HG03060 (cell line): ENCODE measurements at regions not wholly inside any gene's neighbourhood (a gene's known extent, or its start where the extent isn't known, plus 50 kb on each side); places are given as distances from the start of the nearest gene placed in this dataset.

ENCODE experiments used
- ATAC-seq: cut with Tn5 transposase; IDR thresholded peaks from one replicate; pipeline ENCODE4 v1.9.1; 2021; ENCODE audit warnings: low read depth, moderate number of reproducible peaks; ENCODE audit not compliant: unreplicated experiment

DNA sequence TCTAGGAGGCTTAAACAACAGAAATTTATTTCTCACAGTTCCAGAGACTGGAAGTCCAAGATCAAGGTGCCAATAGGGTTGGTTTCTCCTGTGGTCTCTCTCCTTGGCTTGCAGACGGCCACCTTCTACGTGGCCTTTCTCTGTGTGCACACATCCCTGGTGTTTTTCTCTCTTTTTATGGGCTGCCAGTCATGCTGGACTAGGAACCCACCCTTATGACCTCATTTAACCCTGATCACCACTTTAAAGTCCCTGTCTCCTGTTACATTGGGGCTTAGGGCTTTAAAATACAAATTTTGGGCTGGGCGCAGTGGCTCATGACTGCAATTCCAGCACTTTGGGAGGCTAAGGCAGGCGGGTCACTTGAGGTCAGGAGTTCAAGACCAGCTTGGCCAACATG is 157.1 kb downstream of the TLE1 start:
- ATAC-seq, result no peak

DNA sequence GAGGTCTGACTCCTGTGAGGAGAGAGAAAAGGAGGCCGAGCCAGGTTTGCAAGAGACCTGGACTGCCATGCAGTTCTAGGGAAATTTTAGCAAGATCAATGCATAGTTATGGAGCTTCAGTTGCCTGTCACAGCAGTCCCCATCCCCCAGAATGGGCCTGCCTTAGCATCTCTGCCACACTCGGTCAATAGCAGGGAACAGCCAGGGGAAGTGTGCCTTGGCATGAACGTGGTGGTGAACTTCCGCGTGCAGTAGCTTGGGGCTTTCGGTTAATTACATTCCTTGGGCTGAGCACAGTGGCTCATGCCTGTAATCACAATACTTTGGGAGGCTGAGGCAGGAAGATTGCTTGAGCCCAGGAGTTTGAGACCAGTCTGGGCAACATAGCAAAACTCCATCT is 157.8 kb downstream of the TLE1 start:
- no peak for ATAC-seq

DNA sequence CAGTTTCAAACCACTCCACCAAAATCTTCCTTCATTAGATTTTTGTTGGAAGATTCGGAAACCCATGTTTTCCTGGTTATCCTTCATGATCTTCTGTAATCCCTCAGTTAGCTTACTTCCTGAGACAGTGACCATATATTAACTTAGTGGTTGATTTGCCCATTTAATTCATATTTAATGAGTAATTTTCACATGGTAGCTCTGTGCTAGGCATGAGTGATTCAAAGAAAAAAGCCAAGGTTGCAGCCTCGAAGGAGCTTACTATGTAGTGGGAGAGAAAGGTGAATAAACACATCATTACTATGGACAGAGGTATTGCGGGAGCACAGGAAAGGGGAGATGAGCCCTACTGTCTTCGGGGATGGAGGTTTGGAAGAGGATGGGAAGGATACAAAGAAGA is 158.5 kb downstream of the TLE1 start:
- no peak for ATAC-seq

DNA sequence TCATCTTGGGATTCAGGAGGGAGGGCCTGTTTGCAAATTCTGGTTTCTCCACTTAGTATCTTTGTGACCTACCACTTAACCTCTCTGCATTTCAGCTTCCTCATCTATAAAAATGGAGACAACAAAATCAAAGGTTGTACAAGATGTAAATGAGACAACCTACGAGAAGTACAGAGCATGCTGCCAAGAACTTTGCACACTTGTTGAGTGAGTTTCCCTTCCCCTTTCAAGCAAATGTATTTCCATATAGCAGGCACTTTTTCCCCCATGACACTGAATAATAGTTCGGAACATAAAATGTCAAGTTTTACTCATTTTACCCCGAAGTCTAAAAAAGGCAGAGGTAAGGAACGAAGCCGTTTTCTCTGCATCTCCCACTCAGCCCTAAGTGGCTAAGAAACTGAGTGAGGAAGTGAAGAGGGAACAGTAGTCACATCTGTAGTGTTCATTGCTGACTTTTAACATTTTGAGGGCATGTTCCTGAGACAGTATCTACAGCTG is 159.0 kb downstream of the TLE1 start:
- peak; percentile 82 for ATAC-seq

DNA sequence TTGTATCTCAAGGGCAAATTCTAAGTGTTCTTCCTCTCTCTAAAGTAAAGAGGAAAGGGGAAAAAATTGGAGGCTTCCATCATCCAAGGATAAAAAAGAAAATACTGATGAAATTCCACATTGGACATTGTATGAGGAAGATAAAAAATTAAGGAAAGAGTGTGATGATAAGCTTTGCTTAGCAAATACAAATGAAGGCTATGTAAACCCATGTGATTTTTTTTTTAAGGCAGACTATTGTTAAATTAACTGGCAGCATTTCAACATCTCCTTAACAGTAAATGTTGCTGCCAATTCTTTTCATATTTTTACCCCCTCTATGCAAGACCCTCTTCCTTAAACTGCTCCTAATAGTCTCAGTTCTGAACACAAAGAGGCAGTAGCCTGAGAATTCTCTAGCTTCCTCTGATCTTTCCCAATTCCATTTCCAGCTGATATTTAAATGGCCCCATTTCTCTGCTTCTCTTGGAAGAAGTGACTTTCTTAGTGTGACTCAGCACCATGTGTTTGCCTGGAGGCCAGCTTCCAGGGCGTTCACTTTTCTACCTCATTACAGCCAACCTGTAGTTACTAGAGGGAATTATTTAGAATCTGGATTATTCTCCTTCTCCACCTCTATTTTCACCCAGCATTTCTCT is 159.7 kb downstream of the TLE1 start:
- no peak for ATAC-seq

DNA sequence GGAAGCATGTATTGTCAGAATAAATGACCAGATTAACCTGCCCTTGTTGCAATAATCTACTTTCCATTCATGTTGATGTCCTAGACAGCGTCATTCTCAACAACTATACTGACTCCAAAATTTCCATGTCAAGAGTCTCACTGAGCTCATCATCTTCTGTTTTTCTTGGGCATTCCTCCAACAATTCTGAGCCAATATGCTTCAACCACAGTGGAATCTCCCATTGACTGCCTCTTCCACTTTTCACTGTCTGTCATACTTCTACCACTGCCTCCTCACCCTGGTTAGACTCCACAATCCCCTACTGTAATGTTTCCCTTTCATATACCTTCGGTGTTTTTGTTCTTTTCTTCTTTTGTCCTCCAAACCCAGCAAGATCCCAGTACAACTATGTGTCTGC is 162.8 kb downstream of the TLE1 start:
- no peak for ATAC-seq

DNA sequence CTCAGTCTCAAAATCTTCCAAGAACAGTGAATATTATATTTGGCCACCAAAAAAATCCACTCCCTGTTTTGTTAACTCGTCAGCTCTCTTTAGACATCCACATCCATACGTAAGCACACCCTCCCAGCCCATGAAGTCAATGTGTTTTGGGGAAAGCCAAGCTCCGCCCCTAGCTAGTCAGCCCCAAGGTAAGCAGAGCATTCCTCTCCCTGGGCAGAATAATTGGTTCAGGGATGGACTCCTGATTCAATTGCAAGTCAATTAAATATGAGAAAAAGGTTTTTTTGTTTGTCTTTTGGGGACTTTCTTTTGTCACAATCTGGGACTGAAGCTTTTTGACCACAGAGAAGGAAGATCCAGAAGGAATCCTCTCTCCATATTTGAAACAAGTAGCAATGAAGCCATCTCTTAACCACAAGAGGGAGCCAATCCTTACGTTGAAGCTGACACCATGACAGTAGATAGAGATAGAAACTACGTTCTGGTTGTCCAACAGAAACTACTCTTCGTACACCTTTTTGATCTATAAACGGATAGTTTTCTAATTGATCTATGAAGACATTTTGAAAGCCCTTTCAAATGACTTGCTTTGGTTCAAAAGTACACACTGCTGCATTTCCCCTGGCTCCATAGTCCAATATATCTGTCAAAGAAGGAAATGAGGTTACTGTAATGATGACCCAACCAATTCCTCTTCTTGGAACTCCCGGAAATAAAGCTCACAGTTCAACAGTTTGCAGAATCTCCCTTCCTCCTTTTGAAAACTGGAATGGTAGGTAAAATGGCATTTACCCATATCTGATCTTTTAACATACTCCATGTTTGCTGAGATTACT is 166.4 kb downstream of the TLE1 start:
- ATAC-seq, result peak; percentile 48

DNA sequence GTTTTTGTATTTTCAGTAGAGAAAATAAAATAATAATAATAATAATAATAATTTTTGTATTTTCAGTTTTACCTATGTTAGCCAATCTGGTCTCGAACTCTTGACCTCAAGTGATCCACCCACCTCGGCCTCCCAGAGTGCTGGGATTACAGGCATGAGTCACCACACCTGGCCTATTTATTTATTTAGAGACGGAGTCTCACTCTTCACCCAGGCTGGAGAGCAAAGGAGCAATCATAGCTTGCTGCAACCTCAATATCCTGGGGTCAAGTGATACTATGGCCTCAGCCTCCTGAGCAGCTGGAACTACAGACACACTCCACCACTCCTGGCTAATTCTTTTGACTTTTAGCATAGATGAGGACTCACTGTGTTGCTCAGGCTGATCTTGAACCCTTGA is 167.5 kb downstream of the TLE1 start:
- no peak for ATAC-seq

DNA sequence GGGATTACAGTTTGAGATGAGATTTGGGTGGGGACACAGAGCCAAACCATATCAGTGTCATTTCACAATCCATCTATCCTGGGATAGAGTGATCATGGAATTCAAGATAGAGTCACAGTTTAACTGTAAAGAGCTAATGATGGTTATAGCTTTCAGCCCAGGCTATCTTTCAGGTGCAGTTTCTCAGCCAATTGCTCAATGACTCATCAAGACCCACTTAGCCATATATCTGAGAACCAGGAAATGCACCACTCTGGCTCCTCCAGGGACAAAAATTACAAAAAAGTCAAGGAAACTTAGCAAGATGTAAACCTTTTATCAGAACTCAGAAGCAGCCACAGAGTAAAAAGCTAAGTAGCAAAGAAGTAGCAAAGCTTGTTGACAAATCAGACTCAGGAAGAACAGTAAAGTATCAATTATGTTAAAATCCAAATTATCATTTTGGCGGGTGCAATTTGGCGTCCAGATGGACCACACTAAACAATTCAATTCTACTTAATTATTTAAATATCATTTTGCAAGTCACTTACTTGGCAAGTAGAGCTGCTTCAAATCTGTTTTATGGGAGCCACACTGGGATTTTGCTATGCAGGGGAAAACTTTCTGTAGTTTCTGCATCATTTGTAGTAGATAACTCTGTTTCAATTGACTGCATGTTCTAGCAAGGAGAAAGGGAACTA is 169.4 kb downstream of the TLE1 start:
- ATAC-seq, result no peak

DNA sequence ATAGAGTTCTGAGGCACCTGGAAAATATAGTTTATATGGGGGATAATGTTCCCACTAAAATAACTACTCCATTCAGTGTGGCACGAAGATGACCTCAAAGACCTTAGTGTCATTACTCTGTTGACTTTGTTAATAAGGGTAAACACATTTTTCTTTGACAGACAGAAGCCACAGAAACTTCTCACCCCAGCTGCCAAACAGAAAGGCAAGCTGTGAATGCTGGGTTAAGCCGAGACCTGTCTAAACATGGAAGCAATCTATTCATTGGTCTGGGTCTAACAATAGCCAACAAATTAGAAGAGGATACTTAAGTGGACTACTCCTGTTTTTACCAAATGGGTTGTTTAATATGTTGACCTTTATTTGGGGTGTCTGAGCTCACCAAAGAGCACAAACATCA is 171.4 kb downstream of the TLE1 start:
- ATAC-seq, result no peak

DNA sequence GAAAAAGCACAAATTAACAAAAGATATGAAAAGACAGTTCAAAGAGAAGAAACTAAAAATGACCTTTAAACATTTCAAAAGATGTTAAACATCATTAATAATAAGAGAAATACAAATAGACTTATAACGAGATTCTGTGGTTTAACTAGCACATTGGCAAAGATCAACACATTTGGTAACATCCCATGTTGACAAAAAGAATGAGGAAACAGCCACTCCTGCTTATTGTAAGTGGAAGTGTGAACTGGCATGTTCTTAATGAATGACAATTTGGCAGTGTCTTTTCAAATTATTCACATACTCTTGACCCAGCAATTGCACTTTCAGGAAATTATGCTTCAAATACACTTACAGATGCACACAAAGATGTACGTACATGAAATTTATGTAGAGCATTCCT is 176.3 kb downstream of the TLE1 start:
- no peak for ATAC-seq

DNA sequence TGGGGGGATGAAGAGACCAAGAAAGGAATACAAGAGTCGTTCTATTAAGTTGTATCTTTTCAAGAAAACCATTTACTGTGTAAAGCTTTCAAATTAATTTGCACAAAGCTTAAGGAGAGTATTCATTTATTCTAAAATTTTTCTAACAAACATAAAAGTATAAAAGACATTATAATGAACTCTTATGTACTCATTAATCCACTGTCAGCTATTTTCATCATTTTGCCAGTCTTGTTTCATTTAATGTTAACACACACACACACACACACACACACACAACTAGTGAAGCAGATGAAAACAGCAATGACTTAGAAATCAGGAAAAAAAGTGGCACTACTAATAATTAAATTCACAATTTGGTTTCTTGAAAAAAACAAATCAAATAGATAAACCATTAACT is 176.7 kb downstream of the TLE1 start:
- no peak for ATAC-seq

DNA sequence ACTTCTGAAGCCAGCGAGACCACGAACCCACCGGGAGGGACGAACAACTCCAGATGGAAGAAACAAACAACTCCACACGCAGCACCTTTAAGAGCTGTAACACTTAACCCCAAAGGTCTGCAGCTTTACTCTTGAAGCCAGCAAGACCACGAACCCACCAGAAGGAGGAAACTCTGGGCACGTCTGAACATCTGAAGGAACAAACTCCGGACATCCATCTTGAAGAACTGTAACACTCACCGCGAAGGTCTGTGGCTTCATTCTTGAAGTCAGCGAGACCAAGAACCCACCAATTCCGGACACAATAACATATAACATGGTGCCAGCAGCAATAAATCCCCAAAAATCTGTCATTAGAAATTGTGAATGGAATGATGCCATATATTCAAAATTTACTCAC is 180.9 kb downstream of the TLE1 start:
- ATAC-seq, result no peak

DNA sequence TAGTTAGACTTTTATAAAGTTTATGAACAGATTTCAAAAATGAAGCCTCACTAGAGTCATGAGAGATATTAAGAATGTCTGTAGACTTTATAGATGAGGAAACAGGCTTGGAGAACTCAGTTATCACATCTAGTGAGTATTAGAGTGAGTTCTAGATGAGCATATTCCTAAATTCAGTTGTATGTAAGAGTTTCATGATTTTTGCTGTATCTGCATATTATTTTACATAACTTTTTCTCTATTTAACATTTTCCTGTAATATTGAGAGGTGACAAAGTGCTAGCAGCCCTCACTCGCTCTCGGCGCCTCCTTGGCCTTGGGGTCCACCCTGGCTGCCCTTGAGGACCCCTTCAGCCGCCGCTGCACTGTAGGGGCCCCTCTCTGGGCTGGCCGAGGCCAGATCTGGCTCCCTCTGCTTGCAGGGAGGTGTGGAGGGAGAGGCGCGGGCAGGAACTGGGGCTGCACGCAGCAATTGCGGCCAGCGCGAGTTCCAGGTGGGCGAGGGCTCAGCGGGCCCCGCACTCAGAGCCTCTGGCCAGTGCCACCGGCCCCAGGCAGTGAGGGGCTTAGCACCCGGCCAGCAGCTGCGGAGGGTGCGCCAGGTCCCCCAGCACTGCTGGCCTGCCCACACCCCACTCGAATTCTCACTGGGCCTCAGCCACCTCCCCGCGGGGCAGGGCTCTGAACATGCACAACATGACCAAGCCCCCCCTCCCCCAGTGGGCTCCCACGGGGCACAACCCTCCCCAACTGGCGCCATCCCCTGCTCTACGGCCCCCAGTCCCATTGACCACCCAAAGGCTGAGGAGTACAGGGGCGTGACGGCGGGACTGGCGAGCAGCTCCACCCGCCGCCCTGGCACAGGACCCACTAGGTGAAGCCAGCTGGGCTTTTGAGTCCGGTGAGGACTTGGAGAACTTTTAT is 182.1 kb downstream of the TLE1 start:
- ATAC-seq, result no peak

DNA sequence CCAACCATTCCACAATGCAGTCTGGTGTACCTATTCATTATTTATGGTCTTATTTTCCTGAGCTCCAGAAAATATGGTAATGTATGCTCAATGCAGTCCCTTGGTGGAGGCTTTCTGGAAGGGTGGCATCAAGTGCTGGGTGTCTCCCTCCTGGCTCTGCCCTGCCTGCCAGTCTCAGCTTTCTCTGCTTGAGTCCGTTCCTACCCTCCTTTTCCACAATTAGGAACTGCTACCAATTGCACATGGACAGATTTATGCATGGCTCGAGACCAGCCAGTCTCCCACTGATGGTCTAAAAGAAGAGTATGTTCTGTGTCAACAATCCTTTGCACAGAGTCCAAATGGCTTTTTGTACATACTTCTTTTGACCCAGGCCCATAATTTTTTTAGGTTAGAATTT is 189.8 kb downstream of the TLE1 start:
- ATAC-seq, result no peak

DNA sequence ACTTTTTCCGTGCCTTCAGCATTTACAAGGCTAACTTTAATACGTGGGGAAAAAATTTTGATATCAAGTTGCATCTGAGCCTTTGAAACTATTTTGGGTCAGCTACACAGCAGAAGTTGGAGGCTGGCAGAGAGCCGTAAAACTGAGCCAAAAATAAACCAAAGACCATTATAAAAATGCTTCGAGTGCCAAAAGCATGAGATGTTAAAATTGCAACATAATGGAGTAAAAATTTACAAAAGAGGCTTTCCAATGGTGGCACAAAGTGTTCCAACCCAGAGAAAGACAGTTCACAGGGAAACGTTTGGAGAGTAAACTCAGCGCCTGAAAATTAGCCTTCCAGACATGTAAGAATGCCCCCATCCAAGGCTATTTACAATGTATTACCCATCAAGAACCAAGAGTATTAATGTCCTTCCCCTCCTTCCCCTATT is 190.3 kb downstream of the TLE1 start:
- no peak for ATAC-seq

DNA sequence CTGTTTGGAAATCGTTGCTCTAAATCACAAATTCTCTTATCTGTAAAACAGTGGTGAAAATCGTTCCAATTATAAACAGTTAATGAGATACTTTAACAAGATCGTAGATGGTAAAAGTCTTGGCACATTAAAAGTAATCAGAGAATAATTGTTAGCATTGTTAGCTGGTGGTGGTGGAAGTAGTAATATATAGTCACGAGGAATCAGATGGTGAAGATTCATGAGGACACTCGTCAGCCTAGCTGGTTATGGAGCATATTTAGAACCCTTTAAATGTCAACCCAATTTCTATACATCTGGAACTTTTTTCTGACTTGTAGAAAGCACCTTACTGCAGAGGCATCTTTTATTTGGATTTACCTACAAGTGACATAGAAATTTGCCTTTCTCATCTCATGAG is 190.8 kb downstream of the TLE1 start:
- no peak for ATAC-seq

DNA sequence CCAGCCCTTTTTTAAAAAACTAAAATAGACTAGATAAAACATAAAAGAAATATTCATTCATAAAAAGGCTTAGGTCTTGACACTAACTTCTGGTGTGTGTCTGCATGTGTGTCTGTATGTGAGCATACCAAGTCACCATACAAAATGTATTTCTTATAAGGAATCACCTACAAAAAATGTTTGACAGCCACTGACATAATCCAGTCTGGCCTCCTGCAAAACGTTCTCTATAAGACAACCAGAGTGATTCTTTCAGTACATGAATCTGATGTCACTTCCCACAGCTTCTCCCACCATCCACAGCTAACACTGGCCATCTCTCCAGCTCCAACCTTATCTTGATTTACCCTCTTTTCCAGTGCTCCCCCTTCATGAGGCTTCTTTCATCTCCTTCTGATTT is 192.3 kb downstream of the TLE1 start:
- no peak for ATAC-seq

DNA sequence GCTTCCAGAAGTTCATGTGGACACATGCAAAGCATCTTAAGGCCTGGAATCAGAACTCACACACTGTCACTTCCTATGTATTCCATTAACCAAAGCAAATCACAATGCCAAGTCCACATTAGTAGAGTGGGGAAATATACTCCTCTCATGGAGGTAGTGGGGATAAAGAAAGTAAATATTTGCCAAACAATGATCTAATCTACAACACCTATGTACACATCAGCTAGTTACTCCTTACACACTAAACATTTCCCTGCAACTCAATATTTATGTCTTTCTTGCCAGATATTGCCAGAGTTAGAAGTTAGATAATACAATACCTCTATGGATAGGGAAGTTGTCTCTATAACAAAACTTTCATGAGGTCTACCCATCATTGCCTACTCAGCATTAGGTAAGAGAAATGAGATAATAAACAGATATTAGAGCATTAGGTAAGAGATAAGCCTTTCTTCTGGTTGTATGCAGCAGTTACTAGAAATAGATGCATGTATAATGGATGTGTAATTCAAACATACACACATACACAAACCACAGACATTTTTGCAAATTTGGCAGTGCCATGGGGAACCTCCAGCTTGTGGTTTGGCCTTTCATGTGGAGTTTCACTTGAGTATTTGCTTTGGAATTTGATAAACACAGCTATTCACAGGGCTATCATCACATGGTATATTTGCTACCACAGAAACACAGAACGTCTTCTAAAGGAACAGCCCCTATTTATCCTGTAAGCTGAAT is 196.5 kb downstream of the TLE1 start:
- ATAC-seq, result no peak
